Esophagus mucosa (tissue), 1 donor: ENCODE measurements at regions not wholly inside any gene's neighbourhood (a gene's known extent, or its start where the extent isn't known, plus 50 kb on each side); places are given as distances from the start of the nearest gene placed in this dataset.

Experiments
- ATAC-seq: fragments of 200-7000 bp; cut with Tn5 transposase; one replicate; pipeline ENCODE4 v1.9.1; 2020
- donor health status: DM: yes; HTN: yes; CAD: no.

DNA sequence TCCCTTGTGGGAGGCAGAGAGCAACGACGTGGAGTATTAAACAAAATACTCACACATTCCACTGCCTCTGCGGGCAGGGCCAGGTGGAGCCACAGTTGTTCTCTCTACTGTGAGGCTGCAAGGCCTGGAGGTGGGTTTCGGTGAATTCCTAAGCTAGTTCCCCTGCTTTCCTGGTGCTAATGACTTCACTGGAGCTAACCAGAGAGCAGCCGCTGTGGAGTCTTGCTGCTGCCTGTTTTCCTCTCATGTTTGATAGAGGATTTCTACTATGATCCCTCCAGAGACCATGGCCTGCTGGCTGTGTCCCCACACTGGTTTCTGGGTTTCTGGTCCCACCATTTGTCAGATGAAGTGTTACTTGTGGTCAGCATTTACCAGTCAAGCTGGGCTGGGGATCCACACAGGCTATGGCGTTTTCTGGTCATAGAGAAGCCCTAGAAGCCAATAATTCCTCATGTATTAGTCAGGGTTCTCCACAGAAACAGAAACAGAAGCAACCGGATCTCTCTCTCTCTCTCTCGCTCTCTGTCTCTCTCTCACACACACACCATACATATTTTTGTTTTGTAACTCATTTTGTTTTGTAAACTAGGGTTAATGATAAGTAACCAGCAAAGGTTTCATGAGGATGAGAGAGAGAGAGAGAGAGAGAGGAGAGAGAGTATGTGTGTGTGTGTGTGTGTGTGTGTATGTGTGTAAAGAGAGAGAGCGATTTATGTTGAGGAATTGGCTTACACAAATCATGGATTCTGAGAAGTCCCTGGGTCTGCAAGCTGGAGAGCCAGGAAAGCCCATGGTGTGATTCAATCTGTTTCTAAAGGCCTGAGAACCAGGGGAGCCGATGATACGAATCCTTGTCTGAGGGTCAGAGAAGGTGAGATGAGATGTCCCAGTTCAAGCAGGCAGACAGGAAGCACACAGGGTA, 403.0 kb downstream of the GADD45G start:
- ATAC-seq = no peak

DNA sequence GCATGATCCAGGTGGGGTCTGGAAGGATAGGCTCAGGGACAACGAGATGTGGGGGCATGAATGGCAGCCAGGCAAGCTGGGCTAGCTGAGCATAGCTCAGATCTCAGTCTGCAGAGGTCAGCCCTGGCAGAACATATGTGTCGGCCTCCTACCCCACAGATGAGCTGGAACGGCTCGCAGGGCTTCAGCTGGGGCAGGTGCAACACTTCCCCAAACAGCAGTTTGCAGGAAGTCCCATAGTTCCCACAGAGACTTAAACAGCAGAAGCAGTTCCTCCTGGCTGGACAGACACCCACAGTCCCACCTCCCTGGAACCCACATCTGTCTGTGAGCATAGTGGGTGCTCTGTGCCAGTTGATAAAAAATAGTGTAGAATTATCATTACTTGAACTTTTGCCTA, 404.6 kb downstream of the GADD45G start:
- ATAC-seq = peak; percentile 35

DNA sequence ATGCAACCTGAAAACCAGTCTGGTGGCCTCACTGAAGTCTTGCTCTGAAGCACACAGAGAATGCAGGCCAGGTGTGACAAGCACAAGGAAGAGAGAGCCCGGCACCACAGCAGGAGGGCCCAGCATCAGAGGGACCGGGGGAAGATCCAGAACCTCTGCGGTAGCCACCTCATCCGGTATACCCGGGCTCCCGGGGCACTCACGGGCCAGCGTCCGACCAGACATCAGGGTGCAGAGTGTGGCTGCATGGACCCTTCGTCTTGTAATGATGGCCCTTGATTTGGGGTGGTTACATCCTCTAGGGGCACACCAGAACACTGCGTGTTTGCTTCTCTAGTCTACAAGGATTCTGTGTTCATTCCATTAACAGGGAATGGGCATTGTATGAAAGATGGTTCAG, 406.0 kb downstream of the GADD45G start:
- no peak for ATAC-seq

DNA sequence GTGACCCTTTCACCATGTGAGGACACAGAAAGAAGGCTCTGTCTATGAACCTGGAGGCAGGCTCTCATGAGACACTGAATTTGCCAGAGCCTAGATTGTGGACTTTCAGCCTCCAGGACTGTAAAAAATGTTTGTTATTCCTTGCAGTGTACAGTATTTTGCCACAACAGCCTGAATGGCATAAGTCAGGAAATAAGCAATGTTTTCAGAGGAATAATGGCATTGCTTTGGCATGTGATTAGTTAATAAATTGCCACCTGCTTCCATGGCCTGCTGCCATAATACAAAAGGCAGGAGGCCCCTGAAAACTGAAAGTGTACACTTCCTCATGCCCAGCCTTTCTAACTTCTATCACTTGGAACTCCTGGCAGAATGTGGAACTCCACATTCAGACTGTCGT, 408.1 kb downstream of the GADD45G start:
- no peak for ATAC-seq

DNA sequence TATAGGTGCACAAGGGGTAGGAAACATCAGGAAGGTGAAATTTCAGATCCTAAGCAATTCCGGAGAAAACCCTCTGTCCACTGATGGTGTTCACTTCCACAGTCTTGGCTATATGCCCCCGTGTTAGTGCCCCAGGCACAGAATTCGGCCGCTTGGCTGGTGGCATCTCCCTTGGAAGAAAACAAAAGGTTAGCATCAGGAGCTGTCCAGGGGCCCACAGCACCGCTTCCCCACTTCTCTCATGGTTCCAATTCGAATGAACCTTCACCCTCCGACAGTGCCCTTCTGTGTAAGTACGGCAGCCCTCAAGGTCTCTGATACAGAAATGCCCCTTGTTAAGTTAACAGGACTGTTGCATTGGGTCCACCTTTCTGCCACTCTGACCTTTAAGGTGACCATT, 409.0 kb downstream of the GADD45G start:
- no peak for ATAC-seq

DNA sequence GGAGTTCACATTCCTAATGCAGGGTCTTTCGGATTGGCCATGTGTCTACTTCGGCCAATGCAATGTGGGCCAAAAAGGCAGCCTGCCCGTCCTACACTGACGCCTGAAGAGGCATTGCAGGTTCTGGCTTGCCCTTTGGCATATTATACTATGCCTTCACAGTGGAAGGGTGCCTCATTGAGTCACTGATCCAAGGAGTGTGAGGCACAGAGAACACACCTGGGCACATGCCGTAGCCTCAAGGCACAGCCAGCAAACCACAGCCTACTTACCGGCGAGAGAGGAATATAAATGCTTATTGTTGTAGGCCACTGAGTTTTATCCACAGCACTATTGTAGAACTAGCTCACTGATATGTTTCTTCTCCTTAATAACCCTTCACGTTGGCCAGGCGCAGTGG, 409.6 kb downstream of the GADD45G start:
- peak; percentile 99 for ATAC-seq

DNA sequence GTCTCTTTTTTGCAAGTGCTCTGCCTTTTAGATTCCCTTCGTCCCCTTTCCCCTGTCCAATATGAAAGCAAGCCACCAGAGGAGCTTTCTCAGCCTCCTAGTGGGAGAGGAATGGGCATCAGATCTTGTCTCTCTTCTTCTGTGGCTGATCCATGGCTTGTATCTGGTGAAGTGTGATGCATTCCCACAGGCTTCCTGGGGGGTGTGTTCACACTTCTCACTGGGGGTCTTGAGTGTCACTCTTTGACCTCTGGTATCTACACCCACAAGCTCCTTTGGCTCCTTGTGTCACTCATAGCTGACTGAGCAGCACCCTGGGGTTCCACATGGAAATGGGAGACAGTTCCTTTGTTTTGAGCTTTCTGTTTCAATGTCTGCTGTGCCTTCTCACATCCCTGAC, 411.5 kb downstream of the GADD45G start:
- no peak for ATAC-seq

DNA sequence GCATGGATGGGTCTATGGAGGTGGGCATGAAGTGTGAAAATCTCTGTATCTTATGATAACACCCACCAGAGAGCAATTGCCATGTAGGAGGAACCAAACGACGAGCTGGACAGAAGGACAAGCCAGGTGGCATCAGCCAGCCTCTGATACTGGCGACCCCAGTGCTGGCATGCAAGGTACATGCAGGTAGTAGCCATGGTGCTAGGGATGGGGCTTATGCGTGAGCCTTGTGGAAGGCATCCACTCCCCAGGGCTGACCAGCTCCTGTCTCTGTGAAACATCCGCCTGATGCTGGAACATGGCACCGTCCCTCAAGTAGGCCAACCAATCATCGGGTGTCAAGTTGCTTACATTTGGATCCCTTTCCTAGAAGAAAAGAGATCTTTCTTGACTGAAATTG, 412.9 kb downstream of the GADD45G start:
- ATAC-seq = no peak

DNA sequence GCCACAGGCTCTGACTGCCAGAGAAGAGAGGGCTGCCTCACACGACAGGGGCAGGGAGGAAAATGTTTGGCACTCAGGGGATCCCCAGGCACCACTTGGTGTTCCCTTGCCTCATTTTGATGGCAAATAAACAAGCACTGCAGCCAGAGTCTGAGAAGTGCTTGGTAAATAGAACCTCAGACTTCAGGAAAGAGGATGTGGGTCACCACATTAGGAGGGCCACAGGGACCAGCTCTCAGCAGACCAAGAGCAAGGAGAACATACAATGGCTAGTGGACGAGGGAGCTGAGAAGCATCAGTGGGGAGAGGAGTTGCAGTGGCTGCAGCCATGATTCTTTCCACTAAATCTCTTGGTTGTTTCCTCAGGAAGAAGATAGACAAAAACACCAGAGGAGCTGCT, 413.9 kb downstream of the GADD45G start:
- no peak for ATAC-seq

DNA sequence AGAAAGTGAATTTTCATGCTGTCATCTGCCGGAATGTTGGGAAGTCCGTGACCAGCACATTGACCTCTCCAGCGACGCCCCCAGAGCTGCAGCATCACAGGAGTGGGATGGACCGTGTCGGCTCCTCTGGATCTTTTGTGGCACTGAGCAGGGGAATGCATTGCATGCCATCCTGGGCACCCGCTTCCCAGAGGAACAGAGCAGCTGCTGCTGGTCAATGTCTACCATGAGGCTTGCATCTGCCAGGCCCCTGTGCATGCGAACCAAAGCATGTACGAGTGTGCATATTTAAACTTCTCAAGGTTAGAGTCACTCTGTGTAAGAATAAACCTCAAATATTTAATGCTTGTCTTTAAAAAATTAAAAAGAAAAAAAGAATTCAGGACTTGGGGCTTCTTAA, 414.8 kb downstream of the GADD45G start:
- no peak for ATAC-seq

DNA sequence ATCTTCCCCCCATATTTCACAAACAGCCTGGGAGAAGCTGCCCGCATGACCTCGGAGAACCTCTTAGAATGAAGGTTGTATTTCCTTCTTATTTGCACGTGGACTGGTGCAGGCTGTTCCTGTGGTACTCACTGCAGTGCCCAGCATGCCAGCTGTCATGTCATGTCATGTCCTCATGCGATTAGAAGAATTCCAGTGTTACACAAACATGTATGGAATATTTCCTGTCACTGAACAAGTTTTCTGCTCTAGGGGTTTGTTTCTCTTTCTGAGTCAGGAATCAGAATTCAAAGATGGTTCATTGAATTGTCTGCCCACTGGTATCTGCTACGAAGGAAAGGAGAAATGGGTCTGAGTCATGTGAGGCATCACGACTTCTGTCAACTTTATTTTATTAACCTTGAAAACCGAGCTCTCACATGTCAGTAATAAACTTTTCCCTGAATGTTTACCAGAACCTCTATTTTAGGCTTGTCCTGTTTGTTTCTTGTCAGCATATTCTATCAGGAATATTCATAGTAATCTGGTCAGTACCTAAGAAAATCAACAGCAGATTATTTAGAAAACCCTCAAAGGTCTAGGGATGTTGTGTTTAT, 415.6 kb downstream of the GADD45G start:
- ATAC-seq = peak; percentile 44

DNA sequence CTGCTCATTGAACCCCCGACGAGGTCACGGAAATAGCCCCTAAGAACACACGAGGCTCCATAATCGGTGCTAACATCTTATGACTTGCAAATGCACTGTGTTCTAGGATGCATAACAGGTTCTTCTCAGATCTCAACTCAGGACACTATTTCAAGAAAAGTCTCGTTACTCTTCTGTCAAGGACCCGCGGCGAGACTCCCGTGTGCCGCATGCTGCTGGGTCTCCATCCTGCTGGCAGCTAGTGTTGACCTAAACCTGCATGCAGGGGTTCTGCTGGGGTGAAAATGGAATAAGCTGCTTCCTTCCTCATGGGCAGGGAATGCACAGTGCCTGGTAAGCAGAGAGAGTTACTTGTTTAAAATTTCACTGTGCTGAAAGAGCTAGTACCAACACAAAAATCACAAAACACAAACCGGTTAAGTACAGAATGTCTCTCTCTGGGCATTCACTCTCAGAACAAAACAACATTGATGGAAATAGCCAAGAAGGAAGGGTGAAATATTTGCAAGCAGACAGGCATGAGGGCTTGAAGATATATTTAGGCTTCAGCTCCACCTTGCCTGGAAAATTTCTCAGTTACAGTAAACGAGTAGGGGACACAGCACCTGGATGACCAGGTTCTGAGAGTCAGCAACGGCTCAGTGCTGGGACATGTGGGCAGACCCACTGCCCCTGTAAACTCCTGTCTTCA, 416.5 kb downstream of the GADD45G start:
- no peak for ATAC-seq

DNA sequence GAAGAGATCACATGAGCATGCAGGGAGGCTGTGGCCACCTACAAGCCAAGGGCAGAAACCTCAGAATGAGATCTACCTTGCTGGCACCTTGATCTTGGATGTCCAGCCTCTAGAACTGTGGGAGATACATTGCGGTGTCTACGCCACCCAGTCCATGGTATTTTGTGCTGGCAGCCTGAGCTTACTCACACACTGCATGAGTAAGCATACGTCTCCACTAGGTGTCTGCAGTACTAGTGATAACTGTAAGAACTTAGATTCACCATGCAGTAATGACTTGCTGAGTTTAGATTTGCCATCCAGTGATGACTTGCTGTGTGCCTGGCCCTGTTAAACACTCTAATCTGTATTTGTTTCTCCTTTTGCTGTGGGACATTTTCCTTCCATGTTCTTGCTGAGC, 417.7 kb downstream of the GADD45G start:
- peak; percentile 42 for ATAC-seq

DNA sequence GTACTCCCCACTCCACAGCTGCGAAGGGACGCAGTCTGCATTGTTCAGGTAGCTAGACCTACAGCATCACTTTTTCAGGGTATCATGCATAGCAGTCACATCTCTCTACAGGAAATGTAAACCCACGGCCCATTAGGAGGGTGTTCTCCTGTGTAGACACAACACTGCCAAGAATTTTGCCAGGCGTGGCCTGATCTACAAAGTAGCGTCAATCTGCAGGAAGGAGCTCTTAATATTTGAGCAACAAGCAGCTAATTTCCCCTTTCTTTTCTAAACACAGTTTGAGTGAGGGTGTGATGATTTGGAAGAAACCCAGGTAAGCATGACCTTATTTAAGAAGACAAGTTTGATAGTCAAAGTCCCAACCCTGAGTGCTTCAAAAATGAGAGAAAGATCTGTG, 419.0 kb downstream of the GADD45G start:
- ATAC-seq = no peak

DNA sequence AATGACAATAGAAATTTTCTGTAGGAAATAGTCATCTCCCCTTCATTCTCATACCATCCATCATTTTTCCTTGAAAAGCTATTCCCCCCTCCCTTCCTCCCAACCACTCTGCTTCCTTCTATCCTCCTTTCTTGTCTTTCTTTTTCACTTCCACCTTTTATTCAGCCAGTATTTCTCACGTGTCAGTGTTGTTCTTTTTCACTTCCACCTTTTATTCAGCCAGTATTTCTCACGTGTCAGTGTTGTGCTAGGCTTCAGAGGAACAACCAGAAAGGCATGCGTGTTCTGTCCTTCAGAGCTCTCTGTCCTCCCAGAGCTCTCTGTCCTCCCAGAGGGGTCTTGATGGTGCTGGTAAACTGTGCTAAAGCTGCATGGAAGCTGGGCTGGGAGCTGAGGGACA, 419.6 kb downstream of the GADD45G start:
- no peak for ATAC-seq

DNA sequence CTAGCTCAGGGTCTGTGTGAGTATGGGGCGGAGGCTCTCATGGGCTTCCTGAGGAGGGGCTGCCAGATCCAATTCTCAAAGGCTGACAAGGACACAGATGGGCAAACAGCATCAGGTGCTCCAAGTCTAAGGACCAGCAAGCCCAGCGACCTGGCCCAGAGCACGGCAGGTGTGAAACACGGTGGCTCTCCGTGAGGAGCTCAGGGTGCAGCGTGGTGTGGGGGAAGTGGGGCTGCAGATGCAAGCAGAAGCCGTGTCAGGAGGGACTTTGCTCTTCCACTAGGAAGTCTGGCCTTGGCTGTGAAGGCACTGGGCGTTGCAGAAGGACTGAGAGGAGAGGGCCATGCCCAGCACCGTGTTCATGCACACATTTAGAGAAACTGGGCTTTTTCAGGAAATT, 420.0 kb downstream of the GADD45G start:
- no peak for ATAC-seq

DNA sequence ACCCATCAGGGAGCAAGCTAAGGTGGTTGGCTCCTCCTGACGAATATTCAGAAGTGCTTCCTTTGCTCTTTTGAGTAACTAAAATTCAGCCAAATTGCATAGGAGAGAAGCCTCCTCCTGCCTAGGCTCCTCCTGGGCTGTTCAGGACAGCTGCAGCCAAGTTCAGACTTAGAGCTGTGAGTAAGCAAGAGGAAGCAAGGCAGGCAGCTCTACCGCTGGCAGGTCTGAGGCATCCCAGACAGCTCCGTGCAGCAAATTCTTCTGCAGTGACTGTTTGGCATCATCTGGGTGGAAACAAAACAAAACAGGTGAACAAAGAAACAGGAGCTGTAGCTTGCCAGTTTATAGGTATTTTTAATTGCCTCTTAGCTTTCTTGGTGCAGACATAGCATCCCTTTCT, 421.0 kb downstream of the GADD45G start:
- ATAC-seq = peak; percentile 96

DNA sequence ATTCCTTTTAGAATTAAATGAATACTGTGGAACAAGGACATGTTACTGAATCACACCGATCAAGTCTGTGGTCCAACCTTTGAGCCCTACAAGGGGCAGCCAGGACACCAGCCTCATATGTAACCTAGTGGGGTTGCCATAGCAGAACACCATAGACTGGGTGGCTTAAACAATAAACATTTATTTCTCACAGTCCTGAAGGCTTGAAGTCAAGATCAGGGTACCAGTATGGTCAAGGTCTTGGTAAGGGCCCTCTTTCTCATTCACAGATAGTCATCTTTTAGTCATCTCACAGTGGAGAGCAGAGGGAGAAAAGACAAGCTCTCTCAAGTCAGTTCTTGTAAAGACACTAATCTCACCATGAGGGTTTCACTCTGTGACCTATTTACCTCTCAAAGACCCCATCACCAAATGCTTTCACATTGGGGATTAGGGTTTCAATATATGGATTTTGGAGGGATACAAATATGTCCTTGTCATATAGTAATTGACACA, 422.5 kb downstream of the GADD45G start:
- no peak for ATAC-seq

DNA sequence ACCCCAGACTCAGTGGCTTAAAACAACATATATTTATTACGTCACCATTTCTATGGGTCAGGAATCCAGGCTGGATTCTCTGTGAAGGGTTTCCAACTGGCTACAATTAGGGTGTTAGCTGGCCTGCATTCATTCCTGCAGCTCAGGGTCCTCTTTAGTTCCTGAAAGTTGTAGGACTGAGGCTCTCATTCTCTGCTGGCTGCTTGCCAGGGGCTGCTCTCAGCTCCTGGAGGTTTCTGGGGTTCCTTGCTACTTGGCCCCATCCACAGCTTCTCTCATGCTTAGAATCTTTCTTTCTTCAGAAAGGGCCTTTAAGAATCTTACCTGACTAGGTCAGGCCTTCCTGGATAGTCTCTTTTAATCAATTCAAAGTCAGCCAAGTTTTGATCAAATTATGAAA, 424.6 kb downstream of the GADD45G start:
- no peak for ATAC-seq

DNA sequence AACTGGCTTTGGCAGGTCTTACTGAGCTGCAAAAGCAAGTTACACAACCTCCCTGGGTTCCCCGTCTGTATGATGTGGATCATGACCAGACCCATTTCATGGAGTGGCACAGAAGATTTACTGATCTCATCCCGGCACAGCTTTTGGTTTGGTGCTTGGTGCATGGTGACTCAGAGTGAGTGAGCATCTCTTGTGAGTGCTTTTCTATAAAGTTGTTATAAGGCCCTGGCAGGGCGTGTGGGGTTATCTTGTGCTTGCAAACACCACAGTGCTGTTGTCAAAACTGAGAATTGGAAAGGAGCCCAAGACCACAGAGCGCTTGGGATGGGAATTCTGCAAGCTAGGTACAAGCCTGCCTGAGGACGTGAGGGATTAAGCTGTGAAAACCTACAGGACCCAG, 425.2 kb downstream of the GADD45G start:
- peak; percentile 50 for ATAC-seq

DNA sequence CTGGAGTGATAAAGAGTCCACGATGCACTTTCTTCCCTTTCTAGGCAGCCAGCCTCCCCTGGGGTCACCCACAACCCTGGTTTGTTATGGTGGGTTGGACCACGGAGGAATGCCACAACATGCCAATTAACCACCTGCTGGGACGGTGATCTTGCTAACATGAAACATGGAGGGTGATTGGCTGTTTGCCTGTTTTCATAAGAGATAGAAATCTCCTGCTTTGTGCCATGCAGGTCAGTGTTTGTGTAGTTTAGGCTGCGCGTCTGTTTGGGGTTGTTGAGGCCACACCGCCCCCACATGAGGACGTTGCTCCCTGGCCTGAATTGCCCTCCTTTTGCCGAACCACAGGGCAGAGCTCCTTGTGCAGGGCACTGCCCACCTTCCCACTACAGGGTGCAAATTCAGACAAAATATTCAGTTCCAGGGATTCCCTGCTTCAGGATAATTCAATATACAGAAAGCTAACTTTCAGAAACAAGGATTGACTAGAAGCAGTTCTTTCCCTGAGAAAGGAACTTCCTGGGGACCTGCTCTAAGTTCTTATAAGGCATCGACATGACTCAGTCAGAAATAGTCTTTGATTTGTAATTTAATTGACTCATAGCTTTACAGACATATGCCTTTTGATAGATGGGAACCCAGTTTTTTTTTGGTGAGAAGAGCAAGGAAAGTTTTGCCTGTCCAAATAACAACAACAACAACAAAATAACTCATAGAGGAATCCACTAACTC, 427.6 kb downstream of the GADD45G start:
- ATAC-seq = no peak

DNA sequence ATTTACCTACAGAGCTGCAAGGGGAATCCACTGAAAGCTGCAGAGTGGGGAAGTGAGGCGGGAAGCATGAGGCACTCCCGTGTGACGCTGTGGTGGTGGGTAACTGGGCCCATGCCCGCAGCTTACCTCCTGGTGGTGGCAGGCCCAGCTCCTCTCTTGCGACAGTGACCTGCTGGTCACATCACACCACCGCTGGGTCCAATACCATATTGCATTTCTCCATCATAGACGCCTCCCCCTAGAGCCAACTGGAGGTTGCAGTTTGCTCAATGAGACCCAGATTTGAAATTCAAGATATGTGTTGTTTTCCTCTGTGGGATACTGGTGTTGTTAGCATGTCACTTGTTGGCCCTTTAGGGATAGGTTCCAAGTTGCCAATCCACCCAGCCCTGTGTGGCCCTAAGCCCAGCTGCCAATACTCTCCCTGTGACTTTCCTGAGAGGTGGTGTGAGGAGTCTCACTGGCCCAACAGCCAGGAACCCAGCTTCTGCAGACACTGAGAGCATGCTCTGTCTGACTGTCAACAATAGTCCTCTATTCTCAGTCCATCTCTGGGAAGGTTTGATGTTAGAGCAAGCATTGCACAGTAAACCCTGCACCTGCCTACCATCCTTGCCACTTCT, 428.3 kb downstream of the GADD45G start:
- no peak for ATAC-seq
